ENCODE measurements at regions not wholly inside any gene's neighbourhood (a gene's known extent, or its start where the extent isn't known, plus 50 kb on each side); places are given as distances from the start of the nearest gene placed in this dataset.
"Not testable (repeated sequence)": the region's sequence is repeated elsewhere in the genome, so short reads cannot be mapped to it uniquely, and the experiment has no call there.

DNA sequence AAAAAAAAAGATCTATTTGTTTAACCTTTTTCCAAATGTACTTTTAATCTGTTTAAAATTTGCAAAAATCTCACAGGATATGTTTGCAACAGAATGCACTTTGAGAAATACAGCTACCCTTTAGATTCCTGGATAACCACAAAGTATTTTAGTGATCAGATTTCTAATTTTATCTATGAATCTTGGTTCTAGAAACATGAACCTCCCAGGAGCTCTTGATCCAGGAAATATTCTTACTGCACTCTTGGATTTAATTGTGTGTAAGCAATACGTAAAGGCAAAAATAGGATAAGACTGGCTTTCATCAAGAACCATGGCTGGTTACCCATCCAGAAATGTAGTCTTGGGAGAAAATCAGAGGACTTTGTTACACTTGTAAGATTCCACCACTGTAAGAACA lies 1581.8 kb upstream of the WWC1 start:
- no peak overlapping the region for H3K4me3 Mint-ChIP-seq
- no peaks in the 10 kb centered on the region for H3K4me1 Mint-ChIP-seq
- H3K27ac Mint-ChIP-seq (ENCODE audit: low read depth): no peak overlapping the region
- H3K36me3 Mint-ChIP-seq (ENCODE audit: insufficient read depth): no peaks in the 10 kb centered on the region
- peaks cover 13% of the 10 kb centered on the region for H3K9me3 Mint-ChIP-seq
- ATAC-seq (replicated peaks; ENCODE audit: extremely low read depth, poor library complexity, severe bottlenecking): no peak
- H3K27me3 Mint-ChIP-seq: no peaks in the 10 kb centered on the region
- DNase-seq (ENCODE audit: low spot score in 2 of 2): no peak

DNA sequence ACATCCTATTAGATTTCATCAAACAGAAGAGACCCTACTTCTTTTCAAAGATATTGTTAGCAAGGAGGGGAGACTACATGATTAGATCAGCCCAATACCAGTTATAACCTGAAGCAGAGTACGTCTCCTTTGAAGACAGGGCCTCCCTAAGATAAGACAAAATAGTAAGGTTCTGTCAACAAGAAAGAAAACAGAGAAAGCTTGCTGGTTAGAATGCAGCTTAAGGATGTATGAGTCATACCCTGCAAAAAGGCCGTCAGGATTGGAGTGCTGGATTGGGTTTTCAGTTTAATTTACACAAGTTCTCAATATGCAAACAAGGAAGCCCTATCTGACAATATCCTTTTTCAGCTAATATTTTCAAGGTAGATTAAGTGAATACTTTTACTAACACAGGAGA lies 1581.2 kb upstream of the WWC1 start:
- no peak overlapping the region for H3K27ac Mint-ChIP-seq (ENCODE audit: low read depth)
- no peaks in the 10 kb centered on the region for H3K4me1 Mint-ChIP-seq
- H3K36me3 Mint-ChIP-seq (ENCODE audit: insufficient read depth): no peaks in the 10 kb centered on the region
- H3K4me3 Mint-ChIP-seq: no peak overlapping the region
- no peak for DNase-seq (ENCODE audit: low spot score in 2 of 2)
- peaks cover 18% of the 10 kb centered on the region for H3K9me3 Mint-ChIP-seq
- ATAC-seq (replicated peaks; ENCODE audit: extremely low read depth, poor library complexity, severe bottlenecking): no peak
- H3K27me3 Mint-ChIP-seq: no peaks in the 10 kb centered on the region

DNA sequence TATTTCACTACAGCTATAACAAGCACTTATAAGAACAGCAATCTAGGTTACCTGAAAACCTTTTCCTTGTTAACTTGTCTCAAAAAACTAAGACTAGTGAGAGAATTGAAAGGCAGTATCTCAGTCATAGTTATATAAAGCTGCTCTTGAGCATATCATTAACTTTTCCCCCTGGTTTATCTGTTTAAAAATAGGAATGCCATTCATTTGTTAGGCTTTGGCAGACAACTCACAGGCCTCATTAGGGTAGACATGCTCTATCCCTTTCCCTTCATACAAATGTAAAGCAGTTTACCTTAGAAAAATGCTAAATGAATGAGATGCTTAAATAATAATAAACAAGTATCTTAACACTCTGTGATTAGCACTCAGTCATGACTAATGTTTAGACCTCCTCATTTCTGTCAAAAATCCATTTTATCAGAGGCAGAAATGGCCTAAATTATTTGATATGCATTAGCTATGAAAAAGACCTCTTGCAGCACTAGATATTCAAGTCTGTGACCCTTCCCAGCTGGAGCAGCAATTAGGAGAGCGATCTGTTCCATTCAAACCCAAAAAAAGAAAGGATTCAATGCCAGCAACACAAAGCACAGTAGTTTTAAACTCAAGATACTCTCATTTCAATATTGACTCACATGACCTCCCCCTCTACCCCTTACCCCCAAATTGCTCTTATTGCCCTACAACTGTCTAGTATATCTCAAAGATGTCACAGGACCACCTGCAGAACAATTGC lies 1578.8 kb upstream of the WWC1 start:
- H3K27ac Mint-ChIP-seq (ENCODE audit: low read depth): no peak overlapping the region
- ATAC-seq (replicated peaks; ENCODE audit: extremely low read depth, poor library complexity, severe bottlenecking): no peak
- peaks cover 11% of the 10 kb centered on the region for H3K9me3 Mint-ChIP-seq
- no peaks in the 10 kb centered on the region for H3K4me1 Mint-ChIP-seq
- H3K4me3 Mint-ChIP-seq: no peak overlapping the region
- H3K36me3 Mint-ChIP-seq (ENCODE audit: insufficient read depth): no peaks in the 10 kb centered on the region
- no peaks in the 10 kb centered on the region for H3K27me3 Mint-ChIP-seq
- DNase-seq (ENCODE audit: low spot score in 2 of 2): no peak

- Mint-ChIP-seq H3K27ac (ENCODE audit: low read depth) (no peak overlapping the region), H3K4me1 (no peaks in the 10 kb centered on the region), H3K9me3 (peaks cover 11% of the 10 kb centered on the region), H3K4me3 (no peak overlapping the region), H3K27me3 (no peaks in the 10 kb centered on the region), H3K36me3 (ENCODE audit: insufficient read depth) (no peaks in the 10 kb centered on the region)
- no peak for ATAC-seq (replicated peaks; ENCODE audit: extremely low read depth, poor library complexity, severe bottlenecking)
- DNase-seq (ENCODE audit: low spot score in 2 of 2): no peak
Observed at GRCh38 chr5:166713295-166713694, 1578.2 kb upstream of the WWC1 start.

- no peak overlapping the region for H3K27ac Mint-ChIP-seq (ENCODE audit: low read depth)
- H3K9me3 Mint-ChIP-seq: peaks cover 11% of the 10 kb centered on the region
- DNase-seq (ENCODE audit: low spot score in 2 of 2) (no peak), ATAC-seq (replicated peaks; ENCODE audit: extremely low read depth, poor library complexity, severe bottlenecking) (no peak)
- H3K4me3 Mint-ChIP-seq: no peak overlapping the region
- no peaks in the 10 kb centered on the region for H3K4me1 Mint-ChIP-seq
- H3K36me3 Mint-ChIP-seq (ENCODE audit: insufficient read depth): no peaks in the 10 kb centered on the region
- H3K27me3 Mint-ChIP-seq: no peaks in the 10 kb centered on the region
Observed at GRCh38 chr5:166716856-166717492, 1574.5 kb upstream of the WWC1 start.

DNA sequence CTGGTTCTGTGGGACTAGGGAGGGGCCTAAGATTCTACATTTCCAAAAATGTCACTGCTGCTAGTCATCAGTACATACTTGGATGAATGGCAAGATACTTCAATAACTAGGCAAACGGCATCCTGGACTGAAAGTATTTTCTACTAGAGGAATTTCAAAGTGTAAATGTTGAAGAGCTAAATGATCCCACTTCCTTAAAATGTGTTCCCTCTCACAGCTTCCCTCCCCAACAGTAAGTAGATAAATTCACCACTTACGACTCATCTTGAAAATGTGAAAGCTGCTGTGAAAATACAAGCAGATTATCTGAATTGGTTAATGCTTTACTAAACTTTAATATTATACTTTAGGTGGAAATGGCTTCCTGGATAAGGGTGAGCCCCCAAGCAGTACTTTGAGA lies 1571.5 kb upstream of the WWC1 start:
- H3K36me3 Mint-ChIP-seq (ENCODE audit: insufficient read depth): no peaks in the 10 kb centered on the region

GRCh38 chr5:166722939-166723338 lies 1568.5 kb upstream of the WWC1 start:
- H3K4me3 Mint-ChIP-seq: no peak overlapping the region
- H3K27me3 Mint-ChIP-seq: no peaks in the 10 kb centered on the region
- DNase-seq (ENCODE audit: low spot score in 2 of 2): no peak
- H3K27ac Mint-ChIP-seq (ENCODE audit: low read depth): no peak overlapping the region
- no peaks in the 10 kb centered on the region for H3K9me3 Mint-ChIP-seq
- ATAC-seq (replicated peaks; ENCODE audit: extremely low read depth, poor library complexity, severe bottlenecking): no peak
- H3K4me1 Mint-ChIP-seq: no peaks in the 10 kb centered on the region
- no peaks in the 10 kb centered on the region for H3K36me3 Mint-ChIP-seq (ENCODE audit: insufficient read depth)

More for the DNA sequence above, 1571.5 kb upstream of the WWC1 start:
- H3K9me3 Mint-ChIP-seq: peaks cover 2% of the 10 kb centered on the region
- H3K27ac Mint-ChIP-seq (ENCODE audit: low read depth): no peak overlapping the region
- H3K4me1 Mint-ChIP-seq: no peaks in the 10 kb centered on the region
- H3K4me3 Mint-ChIP-seq: no peak overlapping the region
- no peak for DNase-seq (ENCODE audit: low spot score in 2 of 2)
- no peak for ATAC-seq (replicated peaks; ENCODE audit: extremely low read depth, poor library complexity, severe bottlenecking)
- H3K27me3 Mint-ChIP-seq: no peaks in the 10 kb centered on the region

DNA sequence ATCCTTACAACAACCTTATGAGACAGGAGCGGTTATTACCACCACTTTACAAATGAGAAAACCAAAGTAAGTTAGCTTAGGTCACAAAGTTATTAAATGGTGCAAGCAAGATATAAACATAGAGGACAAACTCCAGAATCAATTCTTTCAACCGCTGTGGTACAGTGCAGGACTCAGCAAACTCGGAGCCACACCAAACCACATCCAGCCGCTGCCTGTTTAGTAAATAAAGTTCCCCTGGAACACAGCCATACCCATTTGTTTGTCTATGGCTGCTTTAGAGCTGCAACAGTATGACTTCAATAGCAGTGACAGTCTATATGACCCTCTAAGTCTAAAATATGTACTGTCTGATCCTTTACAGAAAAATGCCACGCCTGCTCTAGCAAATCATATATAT lies 1567.2 kb upstream of the WWC1 start:
- ATAC-seq (replicated peaks; ENCODE audit: extremely low read depth, poor library complexity, severe bottlenecking) (no peak), DNase-seq (ENCODE audit: low spot score in 2 of 2) (no peak)
- Mint-ChIP-seq H3K9me3 (no peaks in the 10 kb centered on the region), H3K27ac (ENCODE audit: low read depth) (no peak overlapping the region), H3K36me3 (ENCODE audit: insufficient read depth) (no peaks in the 10 kb centered on the region), H3K27me3 (no peaks in the 10 kb centered on the region), H3K4me1 (no peaks in the 10 kb centered on the region), H3K4me3 (no peak overlapping the region)

- Mint-ChIP-seq H3K27ac (ENCODE audit: low read depth) (no peak overlapping the region), H3K4me3 (no peak overlapping the region), H3K9me3 (no peaks in the 10 kb centered on the region), H3K4me1 (no peaks in the 10 kb centered on the region), H3K27me3 (no peaks in the 10 kb centered on the region), H3K36me3 (ENCODE audit: insufficient read depth) (no peaks in the 10 kb centered on the region)
- DNase-seq (ENCODE audit: low spot score in 2 of 2): no peak
- ATAC-seq (replicated peaks; ENCODE audit: extremely low read depth, poor library complexity, severe bottlenecking): no peak
Observed at GRCh38 chr5:166725593-166725992, 1565.9 kb upstream of the WWC1 start.

DNA sequence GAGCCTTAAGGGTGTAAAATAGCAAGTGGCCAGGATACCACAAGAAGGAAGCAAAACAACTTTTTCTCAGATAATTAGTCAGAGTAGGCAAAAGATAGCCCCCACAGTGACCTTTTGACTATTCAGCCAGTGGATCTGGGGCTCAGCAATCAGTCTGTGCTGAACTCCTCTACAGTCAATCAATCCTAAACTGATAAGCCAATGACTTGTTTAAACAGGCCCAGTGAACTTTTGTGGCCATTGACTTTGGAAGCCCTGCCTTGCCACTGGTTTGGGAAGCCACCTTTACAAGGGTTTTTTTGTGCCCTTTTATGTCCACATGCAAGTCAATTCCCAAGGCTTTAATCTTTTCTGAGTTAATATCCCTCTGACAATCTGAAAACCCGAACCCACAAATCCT lies 1565.0 kb upstream of the WWC1 start:
- Mint-ChIP-seq H3K27me3 (no peaks in the 10 kb centered on the region), H3K9me3 (no peaks in the 10 kb centered on the region), H3K36me3 (ENCODE audit: insufficient read depth) (no peaks in the 10 kb centered on the region), H3K27ac (ENCODE audit: low read depth) (no peak overlapping the region), H3K4me1 (no peaks in the 10 kb centered on the region), H3K4me3 (no peak overlapping the region)
- no peak for DNase-seq (ENCODE audit: low spot score in 2 of 2)
- ATAC-seq (replicated peaks; ENCODE audit: extremely low read depth, poor library complexity, severe bottlenecking): no peak

DNA sequence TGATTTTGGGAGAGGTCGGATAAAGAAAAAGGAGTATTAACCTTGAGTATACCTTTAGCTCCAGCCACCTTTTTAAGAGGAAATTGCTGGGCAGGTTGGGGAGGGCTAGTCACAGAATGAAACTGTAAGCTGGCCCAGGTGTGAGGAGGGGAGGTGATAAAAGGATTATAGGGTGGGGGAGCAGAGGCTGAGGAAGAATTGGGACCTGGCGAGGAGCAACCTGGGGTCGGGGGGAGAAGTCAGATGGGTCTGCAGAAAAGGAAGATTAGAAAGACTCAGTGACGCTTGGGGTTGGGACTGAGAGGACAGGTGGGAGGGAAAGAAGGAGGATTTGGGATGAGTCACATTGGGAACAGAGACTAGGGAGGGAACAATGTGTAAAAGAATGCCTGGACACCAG lies 1548.5 kb upstream of the WWC1 start:
- not testable (repeated sequence) for H3K27ac Mint-ChIP-seq (ENCODE audit: low read depth); H3K4me1 Mint-ChIP-seq; H3K36me3 Mint-ChIP-seq (ENCODE audit: insufficient read depth); ATAC-seq (replicated peaks; ENCODE audit: extremely low read depth, poor library complexity, severe bottlenecking); DNase-seq (ENCODE audit: low spot score in 2 of 2); H3K27me3 Mint-ChIP-seq; H3K4me3 Mint-ChIP-seq
- peaks cover 36% of the 10 kb centered on the region for H3K9me3 Mint-ChIP-seq

DNA sequence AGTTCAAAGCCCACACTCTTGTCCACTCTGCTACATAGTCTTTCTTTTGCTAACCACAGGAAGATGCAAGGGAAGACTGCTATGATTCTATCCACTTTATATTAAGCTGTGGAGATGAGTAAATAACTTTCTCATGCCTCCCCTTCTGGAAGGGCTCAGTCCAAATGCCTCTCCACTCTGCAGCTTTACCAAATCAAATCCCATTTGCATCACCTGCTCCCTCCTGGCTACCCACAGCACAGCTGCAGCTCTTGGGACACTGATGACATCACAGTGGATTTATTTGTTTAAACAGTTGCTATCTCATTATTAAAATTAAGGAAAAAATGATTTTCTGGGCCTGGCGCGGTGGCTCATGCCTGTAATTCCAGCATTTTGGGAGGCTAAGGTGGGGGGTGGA lies 1544.9 kb upstream of the WWC1 start:
- no peak overlapping the region for H3K4me3 Mint-ChIP-seq
- H3K27me3 Mint-ChIP-seq: no peaks in the 10 kb centered on the region

GRCh38 chr5:166750376-166750775 lies 1541.1 kb upstream of the WWC1 start:
- H3K9me3 Mint-ChIP-seq: peaks cover 5% of the 10 kb centered on the region
- H3K36me3 Mint-ChIP-seq (ENCODE audit: insufficient read depth): no peaks in the 10 kb centered on the region
- no peak overlapping the region for H3K27ac Mint-ChIP-seq (ENCODE audit: low read depth)
- H3K4me3 Mint-ChIP-seq: no peak overlapping the region
- DNase-seq (ENCODE audit: low spot score in 2 of 2) (no peak), ATAC-seq (replicated peaks; ENCODE audit: extremely low read depth, poor library complexity, severe bottlenecking) (no peak)
- no peaks in the 10 kb centered on the region for H3K4me1 Mint-ChIP-seq
- H3K27me3 Mint-ChIP-seq: no peaks in the 10 kb centered on the region

More for the DNA sequence above, 1544.9 kb upstream of the WWC1 start:
- ATAC-seq (replicated peaks; ENCODE audit: extremely low read depth, poor library complexity, severe bottlenecking) (no peak), DNase-seq (ENCODE audit: low spot score in 2 of 2) (no peak)
- Mint-ChIP-seq H3K36me3 (ENCODE audit: insufficient read depth) (no peaks in the 10 kb centered on the region), H3K9me3 (peaks cover 29% of the 10 kb centered on the region), H3K4me1 (no peaks in the 10 kb centered on the region), H3K27ac (ENCODE audit: low read depth) (no peak overlapping the region)
